Astrocyte (in vitro differentiated cells and primary cell): ENCODE measurements at regions not wholly inside any gene's neighbourhood (a gene's known extent, or its start where the extent isn't known, plus 50 kb on each side); places are given as distances from the start of the nearest gene placed in this dataset.

Source experiments
- DNase-seq: peaks from one replicate; pipeline ENCODE4 v3.0.0-alpha.2; 2010; ENCODE audit warnings: low read depth
- FAIRE-seq: peaks from 2 replicates; lab custom pipeline; 2011; peaks lifted over from hg19 to GRCh38; lab: Jason Lieb, UNC
- H2AFZ ChIP-seq: 2 replicates; pipeline ENCODE4 v1.6.0; 2012; ENCODE audit warnings: low read depth, low read length, inconsistent platforms
- H3K27ac ChIP-seq: 2 replicates; pipeline ENCODE4 v1.5.1; 2011; ENCODE audit warnings: low read depth, low read length, inconsistent platforms
- H3K27me3 ChIP-seq: 2 replicates; pipeline ENCODE4 v1.6.0; 2011; ENCODE audit warnings: low read length, inconsistent platforms; ENCODE audit not compliant: insufficient read depth
- H3K36me3 ChIP-seq: 2 replicates; pipeline ENCODE4 v1.5.1; 2011; ENCODE audit warnings: low read length, inconsistent platforms; ENCODE audit not compliant: insufficient read depth
- H3K4me1 ChIP-seq: 2 replicates; pipeline ENCODE4 v1.5.1; 2011; ENCODE audit warnings: low read length, inconsistent platforms; ENCODE audit not compliant: insufficient read depth
- H3K4me2 ChIP-seq: 2 replicates; pipeline ENCODE4 v1.6.0; 2012; ENCODE audit warnings: low read length, inconsistent platforms
- H3K4me3 ChIP-seq: 2 replicates; pipeline ENCODE4 v1.5.1; 2011; ENCODE audit warnings: low read depth, mild to moderate bottlenecking, low read length, inconsistent platforms; ENCODE audit not compliant: insufficient read depth
- H3K79me2 ChIP-seq: 2 replicates; pipeline ENCODE4 v1.6.0; 2012; ENCODE audit warnings: mild to moderate bottlenecking, low read length, inconsistent platforms; ENCODE audit not compliant: insufficient read depth
- H3K9ac ChIP-seq: 2 replicates; pipeline ENCODE4 v1.6.0; 2012; ENCODE audit warnings: mild to moderate bottlenecking, low read length, inconsistent platforms
- H3K9me3 ChIP-seq: 2 replicates; pipeline ENCODE4 v1.5.1; 2012; ENCODE audit warnings: low read depth, mild to moderate bottlenecking, low read length, inconsistent platforms; ENCODE audit not compliant: insufficient read depth
- H4K20me1 ChIP-seq: 2 replicates; pipeline ENCODE4 v1.6.0; 2012; ENCODE audit warnings: low read length, inconsistent platforms; ENCODE audit not compliant: insufficient read depth
- H3K27ac Mint-ChIP-seq: one replicate; pipeline ENCODE4 v1.8.0; 2021; ENCODE audit warnings: mild to moderate bottlenecking, mixed read lengths; ENCODE audit not compliant: unreplicated experiment
- H3K27me3 Mint-ChIP-seq: one replicate; pipeline ENCODE4 v1.8.0; 2021; ENCODE audit warnings: low read depth, mixed read lengths; ENCODE audit not compliant: unreplicated experiment
- H3K36me3 Mint-ChIP-seq: one replicate; pipeline ENCODE4 v1.8.0; 2021; ENCODE audit warnings: low read depth, mixed read lengths; ENCODE audit not compliant: unreplicated experiment
- H3K4me1 Mint-ChIP-seq: one replicate; pipeline ENCODE4 v1.8.0; 2021; ENCODE audit warnings: low read depth, mixed read lengths; ENCODE audit not compliant: unreplicated experiment
- H3K4me3 Mint-ChIP-seq: one replicate; pipeline ENCODE4 v1.8.0; 2021; ENCODE audit warnings: mild to moderate bottlenecking, moderate library complexity, mixed read lengths; ENCODE audit not compliant: unreplicated experiment
- H3K9me3 Mint-ChIP-seq: one replicate; pipeline ENCODE4 v1.8.0; 2021; ENCODE audit warnings: mild to moderate bottlenecking, mixed read lengths; ENCODE audit not compliant: unreplicated experiment
- CTCF ChIP-seq: IDR thresholded peaks from 2 replicates; pipeline ENCODE4 v1.5.1; 2011; ENCODE audit warnings: low read depth, mild to moderate bottlenecking, inconsistent platforms, low read length, moderate library complexity; ENCODE audit not compliant: insufficient read depth
- EZH2 ChIP-seq: IDR thresholded peaks from 2 replicates; pipeline ENCODE4 v1.6.1; 2012; ENCODE audit warnings: mild to moderate bottlenecking, low read length, inconsistent platforms; ENCODE audit not compliant: insufficient read depth

GRCh38 chr9:81183761-81184160, 505.6 kb downstream of the TLE1 start:
- Histone ChIP-seq H3K4me2 (no peak overlapping the region), H3K4me1 (peaks cover 11% of the 10 kb centered on the region), H3K9me3 (no peaks in the 10 kb centered on the region), H3K4me3 (no peak overlapping the region), H3K36me3 (no peaks in the 10 kb centered on the region), H3K9ac (no peak overlapping the region), H4K20me1 (no peaks in the 10 kb centered on the region), H3K79me2 (no peaks in the 10 kb centered on the region), H2AFZ (no peak overlapping the region), H3K27me3 (no peaks in the 10 kb centered on the region), H3K27ac (no peak overlapping the region)
- Mint-ChIP-seq H3K27ac (peak overlapping the region; percentile 85), H3K36me3 (no peaks in the 10 kb centered on the region), H3K27me3 (no peaks in the 10 kb centered on the region), H3K4me1 (peaks cover 22% of the 10 kb centered on the region), H3K4me3 (no peak overlapping the region), H3K9me3 (no peaks in the 10 kb centered on the region)
- FAIRE-seq, result no peak
- TF ChIP-seq EZH2 (no peak), CTCF (no peak)
- DNase-seq, result peak; percentile 92

GRCh38 chr9:81182431-81182830, 506.9 kb downstream of the TLE1 start:
- Histone ChIP-seq H3K9me3 (no peaks in the 10 kb centered on the region), H3K4me2 (peak overlapping the region; percentile 36), H3K36me3 (no peaks in the 10 kb centered on the region), H3K27ac (no peak overlapping the region), H3K9ac (no peak overlapping the region), H3K79me2 (no peaks in the 10 kb centered on the region), H2AFZ (no peak overlapping the region), H3K4me1 (peaks cover 11% of the 10 kb centered on the region), H3K27me3 (no peaks in the 10 kb centered on the region), H4K20me1 (no peaks in the 10 kb centered on the region), H3K4me3 (no peak overlapping the region)
- Mint-ChIP-seq H3K27me3 (no peaks in the 10 kb centered on the region), H3K36me3 (no peaks in the 10 kb centered on the region), H3K4me3 (no peak overlapping the region), H3K4me1 (peaks cover 22% of the 10 kb centered on the region), H3K27ac (peak overlapping the region; percentile 70), H3K9me3 (no peaks in the 10 kb centered on the region)
- TF ChIP-seq EZH2 (no peak), CTCF (no peak)
- FAIRE-seq (no peak), DNase-seq (peak; percentile 94)

GRCh38 chr9:81174023-81174422, 515.3 kb downstream of the TLE1 start:
- TF ChIP-seq CTCF, result no peak
- no peak for TF ChIP-seq EZH2
- Histone ChIP-seq H3K36me3 (no peaks in the 10 kb centered on the region), H3K27me3 (no peaks in the 10 kb centered on the region), H4K20me1 (no peaks in the 10 kb centered on the region), H3K9me3 (no peaks in the 10 kb centered on the region), H3K9ac (no peak overlapping the region), H3K27ac (no peak overlapping the region), H2AFZ (no peak overlapping the region), H3K79me2 (no peaks in the 10 kb centered on the region), H3K4me3 (no peak overlapping the region), H3K4me1 (no peaks in the 10 kb centered on the region), H3K4me2 (no peak overlapping the region)
- no peaks in the 10 kb centered on the region for H3K9me3 Mint-ChIP-seq
- FAIRE-seq (no peak), DNase-seq (no peak)
- no peaks in the 10 kb centered on the region for H3K36me3 Mint-ChIP-seq
- H3K27ac Mint-ChIP-seq, result no peak overlapping the region
- no peak overlapping the region for H3K4me3 Mint-ChIP-seq
- H3K27me3 Mint-ChIP-seq, result no peaks in the 10 kb centered on the region
- no peaks in the 10 kb centered on the region for H3K4me1 Mint-ChIP-seq
